ENCODE measurements at regions not wholly inside any gene's neighbourhood (a gene's known extent, or its start where the extent isn't known, plus 50 kb on each side); places are given as distances from the start of the nearest gene placed in this dataset.

GRCh38 chrX:125977851-125978250 lies 188.2 kb downstream of the DCAF12L2 start:
- no peak overlapping the region for H4K91ac ChIP-seq (ENCODE audit: low read depth, low read length, poor library complexity)
- H3K23ac ChIP-seq (ENCODE audit: low read depth, low read length, poor library complexity): no peak overlapping the region
- H3K9ac ChIP-seq (ENCODE audit: low read depth, low read length, poor library complexity): no peak overlapping the region
- H2BK15ac ChIP-seq (ENCODE audit: low read length): no peak overlapping the region
- WGBS, 2 donors (ENCODE audit: extremely low coverage in 2 of 2, insufficient read length in 2 of 2, insufficient replicate concordance in 1 of 2): no CpG with 5 or more reads among the region's 2 CpGs
- H3K18ac ChIP-seq (ENCODE audit: low read length): no peak overlapping the region
- no peak overlapping the region for H3K4me2 ChIP-seq (ENCODE audit: insufficient read depth, low read length, poor library complexity, severe bottlenecking)
- no peak overlapping the region for H3K27ac ChIP-seq (replicated peaks; ENCODE audit: low read length)
- H4K8ac ChIP-seq (ENCODE audit: low read depth, low read length): no peak overlapping the region
- no peak overlapping the region for H3K14ac ChIP-seq (ENCODE audit: low read length)
- H2BK12ac ChIP-seq (ENCODE audit: low read length): no peak overlapping the region
- H3K36me3 ChIP-seq (replicated peaks in 1 of 2; ENCODE audit: control insufficient read depth in 2 of 2, insufficient read depth in 2 of 2, low read length in 2 of 2): no peaks in the 10 kb centered on the region
- no peak overlapping the region for H3K4ac ChIP-seq (ENCODE audit: low read length)
- no peaks in the 10 kb centered on the region for H3K27me3 ChIP-seq (ENCODE audit: control insufficient read depth in 3 of 3, insufficient read depth in 3 of 3, low read depth in 1 of 3, low read length in 3 of 3)
- no peak overlapping the region for H2AFZ ChIP-seq (ENCODE audit: low read length)
- DNase-seq (ENCODE audit: low spot score): no peak
- no peaks in the 10 kb centered on the region for H3K79me1 ChIP-seq (ENCODE audit: low read depth, low read length)
- no peak overlapping the region for H2BK120ac ChIP-seq (ENCODE audit: low read depth, low read length)
- no peaks in the 10 kb centered on the region for H3K9me3 ChIP-seq (replicated peaks in 1 of 2; ENCODE audit: control insufficient read depth in 2 of 2, insufficient read depth in 1 of 2, low read depth in 1 of 2, low read length in 2 of 2)
- H3K4me1 ChIP-seq (ENCODE audit: control insufficient read depth in 2 of 2, insufficient read depth in 1 of 2, low read depth in 1 of 2, low read length in 2 of 2): no peaks in the 10 kb centered on the region
- H2AK5ac ChIP-seq (ENCODE audit: low read depth, low read length): no peak overlapping the region
- H3K4me3 ChIP-seq (ENCODE audit: low read length in 2 of 2): no peak overlapping the region
- no peak overlapping the region for H2BK5ac ChIP-seq (ENCODE audit: low read length)

DNA sequence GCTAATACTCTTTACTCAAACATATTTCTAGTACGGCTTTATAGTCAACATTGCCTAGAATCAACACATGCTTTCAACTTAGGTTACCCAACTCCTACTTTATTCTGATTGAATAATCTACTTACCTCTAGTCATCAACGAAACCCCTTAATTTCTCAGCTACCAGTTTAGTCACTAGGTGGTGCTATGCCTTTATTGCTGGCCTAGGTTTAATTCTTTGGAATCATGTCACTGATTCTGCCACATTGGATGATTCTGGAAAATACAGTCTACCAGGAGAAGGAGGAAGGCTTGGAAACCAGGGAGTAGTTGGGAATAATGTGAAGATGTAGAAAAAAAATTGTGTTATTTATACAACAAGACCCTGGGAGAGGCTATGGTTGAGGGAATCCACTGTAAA lies 167.7 kb downstream of the DCAF12L2 start:
- Histone ChIP-seq H3K4me2 (ENCODE audit: insufficient read depth, low read length, poor library complexity, severe bottlenecking) (no peak overlapping the region), H2AFZ (ENCODE audit: low read length) (no peak overlapping the region), H3K9me3 (replicated peaks in 1 of 2; ENCODE audit: control insufficient read depth in 2 of 2, insufficient read depth in 1 of 2, low read depth in 1 of 2, low read length in 2 of 2) (no peaks in the 10 kb centered on the region), H3K4me3 (ENCODE audit: low read length in 2 of 2) (no peak overlapping the region), H4K91ac (ENCODE audit: low read depth, low read length, poor library complexity) (no peak overlapping the region), H3K18ac (ENCODE audit: low read length) (no peak overlapping the region), H3K36me3 (replicated peaks in 1 of 2; ENCODE audit: control insufficient read depth in 2 of 2, insufficient read depth in 2 of 2, low read length in 2 of 2) (no peaks in the 10 kb centered on the region), H2BK5ac (ENCODE audit: low read length) (no peak overlapping the region), H2AK5ac (ENCODE audit: low read depth, low read length) (no peak overlapping the region), H3K9ac (ENCODE audit: low read depth, low read length, poor library complexity) (no peak overlapping the region), H3K23ac (ENCODE audit: low read depth, low read length, poor library complexity) (no peak overlapping the region), H3K27me3 (ENCODE audit: control insufficient read depth in 3 of 3, insufficient read depth in 3 of 3, low read depth in 1 of 3, low read length in 3 of 3) (no peaks in the 10 kb centered on the region), H3K27ac (replicated peaks; ENCODE audit: low read length) (no peak overlapping the region), H2BK120ac (ENCODE audit: low read depth, low read length) (no peak overlapping the region), H3K4me1 (ENCODE audit: control insufficient read depth in 2 of 2, insufficient read depth in 1 of 2, low read depth in 1 of 2, low read length in 2 of 2) (no peaks in the 10 kb centered on the region), H4K8ac (ENCODE audit: low read depth, low read length) (no peak overlapping the region), H2BK15ac (ENCODE audit: low read length) (no peak overlapping the region), H3K4ac (ENCODE audit: low read length) (no peak overlapping the region), H3K79me1 (ENCODE audit: low read depth, low read length) (no peaks in the 10 kb centered on the region), H2BK12ac (ENCODE audit: low read length) (no peak overlapping the region), H3K14ac (ENCODE audit: low read length) (no peak overlapping the region)
- no peak for DNase-seq (ENCODE audit: low spot score)
- no CpG with 5 or more reads among the region's 2 CpGs for WGBS, 2 donors (ENCODE audit: extremely low coverage in 2 of 2, insufficient read length in 2 of 2, insufficient replicate concordance in 1 of 2)

DNA sequence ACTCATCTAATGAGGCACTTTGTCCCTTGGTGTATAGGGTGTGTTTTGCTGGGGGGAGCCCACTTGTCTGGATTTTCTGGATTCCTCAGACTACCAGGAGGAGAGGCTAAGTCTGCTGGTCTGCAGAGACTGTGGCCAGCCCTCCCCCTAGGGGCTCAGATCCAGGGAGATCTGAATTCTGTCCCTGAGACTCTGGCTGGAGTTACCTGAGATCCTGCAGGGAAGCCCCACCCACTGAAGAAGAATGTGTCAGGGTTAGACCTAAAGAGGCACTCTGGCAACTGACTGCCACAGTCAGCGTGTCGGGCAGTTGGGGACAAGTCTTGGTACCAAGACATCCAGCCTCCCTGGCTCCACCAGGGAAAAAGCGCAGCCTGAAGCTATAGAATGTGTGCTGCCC lies 138.9 kb downstream of the DCAF12L2 start:
- no peak overlapping the region for H2AK5ac ChIP-seq (ENCODE audit: low read depth, low read length)
- H2BK5ac ChIP-seq (ENCODE audit: low read length): no peak overlapping the region
- H3K14ac ChIP-seq (ENCODE audit: low read length): no peak overlapping the region
- no peak overlapping the region for H4K8ac ChIP-seq (ENCODE audit: low read depth, low read length)
- H3K18ac ChIP-seq (ENCODE audit: low read length): no peak overlapping the region
- no peak overlapping the region for H2AFZ ChIP-seq (ENCODE audit: low read length)
- H3K4me2 ChIP-seq (ENCODE audit: insufficient read depth, low read length, poor library complexity, severe bottlenecking): no peak overlapping the region
- H3K27ac ChIP-seq (replicated peaks; ENCODE audit: low read length): no peak overlapping the region
- no peak overlapping the region for H3K4ac ChIP-seq (ENCODE audit: low read length)
- H3K9me3 ChIP-seq (replicated peaks in 1 of 2; ENCODE audit: control insufficient read depth in 2 of 2, insufficient read depth in 1 of 2, low read depth in 1 of 2, low read length in 2 of 2): no peaks in the 10 kb centered on the region
- no peaks in the 10 kb centered on the region for H3K4me1 ChIP-seq (ENCODE audit: control insufficient read depth in 2 of 2, insufficient read depth in 1 of 2, low read depth in 1 of 2, low read length in 2 of 2)
- no peak overlapping the region for H3K4me3 ChIP-seq (ENCODE audit: low read length in 2 of 2)
- H3K9ac ChIP-seq (ENCODE audit: low read depth, low read length, poor library complexity): no peak overlapping the region
- H3K23ac ChIP-seq (ENCODE audit: low read depth, low read length, poor library complexity): no peak overlapping the region
- DNase-seq (ENCODE audit: low spot score): no peak
- no CpG with 5 or more reads among the region's 3 CpGs for WGBS, 2 donors (ENCODE audit: extremely low coverage in 2 of 2, insufficient read length in 2 of 2, insufficient replicate concordance in 1 of 2)
- H3K36me3 ChIP-seq (replicated peaks in 1 of 2; ENCODE audit: control insufficient read depth in 2 of 2, insufficient read depth in 2 of 2, low read length in 2 of 2): no peaks in the 10 kb centered on the region
- H3K79me1 ChIP-seq (ENCODE audit: low read depth, low read length): no peaks in the 10 kb centered on the region
- no peak overlapping the region for H2BK15ac ChIP-seq (ENCODE audit: low read length)
- H2BK120ac ChIP-seq (ENCODE audit: low read depth, low read length): no peak overlapping the region
- H4K91ac ChIP-seq (ENCODE audit: low read depth, low read length, poor library complexity): no peak overlapping the region
- H3K27me3 ChIP-seq (ENCODE audit: control insufficient read depth in 3 of 3, insufficient read depth in 3 of 3, low read depth in 1 of 3, low read length in 3 of 3): no peaks in the 10 kb centered on the region
- H2BK12ac ChIP-seq (ENCODE audit: low read length): no peak overlapping the region

- H3K4me3 ChIP-seq (ENCODE audit: low read length in 2 of 2): no peak overlapping the region
- no peaks in the 10 kb centered on the region for H3K27me3 ChIP-seq (ENCODE audit: control insufficient read depth in 3 of 3, insufficient read depth in 3 of 3, low read depth in 1 of 3, low read length in 3 of 3)
- H4K91ac ChIP-seq (ENCODE audit: low read depth, low read length, poor library complexity): no peak overlapping the region
- no peak overlapping the region for H4K8ac ChIP-seq (ENCODE audit: low read depth, low read length)
- H3K14ac ChIP-seq (ENCODE audit: low read length): no peak overlapping the region
- H3K9me3 ChIP-seq (replicated peaks in 1 of 2; ENCODE audit: control insufficient read depth in 2 of 2, insufficient read depth in 1 of 2, low read depth in 1 of 2, low read length in 2 of 2): no peaks in the 10 kb centered on the region
- no peak overlapping the region for H2BK120ac ChIP-seq (ENCODE audit: low read depth, low read length)
- no peak for DNase-seq (ENCODE audit: low spot score)
- no peak overlapping the region for H2BK5ac ChIP-seq (ENCODE audit: low read length)
- no peak overlapping the region for H2BK15ac ChIP-seq (ENCODE audit: low read length)
- H2AK5ac ChIP-seq (ENCODE audit: low read depth, low read length): no peak overlapping the region
- no peak overlapping the region for H3K27ac ChIP-seq (replicated peaks; ENCODE audit: low read length)
- H3K4ac ChIP-seq (ENCODE audit: low read length): no peak overlapping the region
- WGBS, 2 donors (ENCODE audit: extremely low coverage in 2 of 2, insufficient read length in 2 of 2, insufficient replicate concordance in 1 of 2): no CpG with 5 or more reads among the region's 4 CpGs
- H3K9ac ChIP-seq (ENCODE audit: low read depth, low read length, poor library complexity): no peak overlapping the region
- H3K23ac ChIP-seq (ENCODE audit: low read depth, low read length, poor library complexity): no peak overlapping the region
- no peaks in the 10 kb centered on the region for H3K4me1 ChIP-seq (ENCODE audit: control insufficient read depth in 2 of 2, insufficient read depth in 1 of 2, low read depth in 1 of 2, low read length in 2 of 2)
- H2BK12ac ChIP-seq (ENCODE audit: low read length): no peak overlapping the region
- no peaks in the 10 kb centered on the region for H3K79me1 ChIP-seq (ENCODE audit: low read depth, low read length)
- H3K4me2 ChIP-seq (ENCODE audit: insufficient read depth, low read length, poor library complexity, severe bottlenecking): no peak overlapping the region
- no peak overlapping the region for H2AFZ ChIP-seq (ENCODE audit: low read length)
- no peaks in the 10 kb centered on the region for H3K36me3 ChIP-seq (replicated peaks in 1 of 2; ENCODE audit: control insufficient read depth in 2 of 2, insufficient read depth in 2 of 2, low read length in 2 of 2)
- H3K18ac ChIP-seq (ENCODE audit: low read length): no peak overlapping the region
These were observed 136.1 kb downstream of the DCAF12L2 start for GRCh38 chrX:126030021-126030420.
